B cell (primary cell): ENCODE measurements at regions not wholly inside any gene's neighbourhood (a gene's known extent, or its start where the extent isn't known, plus 50 kb on each side); places are given as distances from the start of the nearest gene placed in this dataset.

Experiments used
- ATAC-seq: fragments of 200-7000 bp; cut with Tn5 transposase; one replicate; pipeline ENCODE4 v1.10.0; 2021; ENCODE audit warnings: low read depth, mild to moderate bottlenecking, moderate number of reproducible peaks, moderate library complexity
- CTCF ChIA-PET: fragments of 350-600 bp; sonication (Branson Sonifier 250); formaldehyde crosslinking; loops from one replicate; lab custom pipeline; 2021; ENCODE audit warnings: antibody characterized with exemption, inconsistent platforms; lab: Charles Lee
- POLR2A ChIA-PET: fragments of 350-600 bp; sonication (Branson Sonifier 250); formaldehyde crosslinking; loops from one replicate; lab custom pipeline; 2021; ENCODE audit warnings: antibody characterized with exemption; lab: Charles Lee
- DNase-seq: peaks from one replicate; pipeline ENCODE4 v3.0.0; 2013
- H2AFZ ChIP-seq: 2 replicates; pipeline ENCODE4 v1.6.1; 2012; ENCODE audit warnings: mild to moderate bottlenecking, low read depth, low read length; ENCODE audit not compliant: insufficient read depth, poor library complexity, severe bottlenecking
- H3K27ac ChIP-seq, 2 donors: 1 replicate in 1 of 2; 2 replicates in 1 of 2; pipeline ENCODE4 v1.5.1; 2012 to 2013; ENCODE audit warnings: low read length in 2 of 2, mild to moderate bottlenecking in 2 of 2, moderate library complexity in 1 of 2
- H3K27me3 ChIP-seq, 4 experiments: fragments of 200-600 bp in 1 of 4; sonication (generic) in 1 of 4; replicated peaks in 1 of 4; 1 replicate in 2 of 4; 2 replicates in 2 of 4; pipeline versions ENCODE4 v1.6.1 to v1.7.0; 2013 to 2016; ENCODE audit warnings: low read length in 3 of 4, mild to moderate bottlenecking in 2 of 4, mixed read lengths in 1 of 4, moderate library complexity in 1 of 4; ENCODE audit not compliant: insufficient read depth in 4 of 4, control insufficient read depth in 3 of 4; ENCODE audit errors: control extremely low read depth in 1 of 4
- H3K36me3 ChIP-seq, 2 experiments: replicated peaks in 1 of 2; 1 replicate in 1 of 2; 2 replicates in 1 of 2; pipeline versions ENCODE4 v1.6.1 to v1.7.1; 2013; ENCODE audit warnings: low read length in 1 of 2; ENCODE audit not compliant: insufficient read depth in 2 of 2, control insufficient read depth in 1 of 2; ENCODE audit errors: control extremely low read depth in 1 of 2, extremely low read depth in 1 of 2
- H3K4me1 ChIP-seq, 2 donors: fragments of 200-600 bp in 1 of 2; sonication (generic) in 1 of 2; 1 replicate in 1 of 2; 2 replicates in 1 of 2; pipeline versions ENCODE4 v1.5.1 to v1.6.1; 2013 to 2017; ENCODE audit warnings: low read length in 2 of 2; ENCODE audit not compliant: control insufficient read depth in 2 of 2, insufficient read depth in 2 of 2
- H3K4me2 ChIP-seq: replicated peaks from 2 replicates; pipeline ENCODE3; 2012; ENCODE audit warnings: mild to moderate bottlenecking, low read depth, low read length; ENCODE audit not compliant: poor library complexity, severe bottlenecking
- H3K4me3 ChIP-seq, 5 experiments: fragments of 200-600 bp in 1 of 5; sonication (generic) in 1 of 5; 1 replicate in 3 of 5; 2 replicates in 2 of 5; pipeline versions ENCODE4 v1.5.1 to v1.7.0; 2011 to 2016; ENCODE audit warnings: low read length in 4 of 5, mild to moderate bottlenecking in 4 of 5, low read depth in 2 of 5, control low read depth in 1 of 5, moderate library complexity in 1 of 5; ENCODE audit not compliant: insufficient read depth in 1 of 5; ENCODE audit errors: control extremely low read depth in 1 of 5, extremely low read depth in 1 of 5
- H3K79me2 ChIP-seq: fragments of 200-600 bp; sonication (generic); one replicate; pipeline ENCODE4 v1.6.0; 2016; ENCODE audit warnings: low read length; ENCODE audit not compliant: control insufficient read depth, insufficient read depth
- H3K9ac ChIP-seq: fragments of 200-600 bp; sonication (generic); 2 replicates; pipeline ENCODE4 v1.6.1; 2017; ENCODE audit warnings: mild to moderate bottlenecking, low read length, moderate library complexity
- H3K9me3 ChIP-seq, 3 donors: one replicate each; pipeline versions ENCODE4 v1.6.1 to v1.7.1; 2013; ENCODE audit warnings: low read length in 2 of 3; ENCODE audit not compliant: control insufficient read depth in 2 of 3, insufficient read depth in 1 of 3; ENCODE audit errors: control extremely low read depth in 1 of 3
- H4K20me1 ChIP-seq: 2 replicates; pipeline ENCODE4 v1.6.0; 2012; ENCODE audit warnings: mild to moderate bottlenecking, low read length; ENCODE audit not compliant: insufficient read depth, control insufficient read depth, poor library complexity, severe bottlenecking
- H3K27ac Mint-ChIP-seq: one replicate; pipeline ENCODE4 v1.8.0; 2021; ENCODE audit warnings: mixed read lengths
- H3K27me3 Mint-ChIP-seq: one replicate; pipeline ENCODE4 v1.8.0; 2021; ENCODE audit warnings: mixed read lengths
- H3K4me1 Mint-ChIP-seq: one replicate; pipeline ENCODE4 v1.8.0; 2021; ENCODE audit warnings: mixed read lengths
- H3K4me3 Mint-ChIP-seq: one replicate; pipeline ENCODE4 v1.8.0; 2021; ENCODE audit warnings: mixed read lengths
- H3K9me3 Mint-ChIP-seq: one replicate; pipeline ENCODE4 v1.8.0; 2022; ENCODE audit warnings: mixed read lengths; ENCODE audit not compliant: insufficient read depth
- CTCF ChIP-seq: fragments of 200-600 bp; IDR thresholded peaks from one replicate; pipeline ENCODE4 v1.8.0; 2022; ENCODE audit warnings: antibody characterized with exemption, mild to moderate bottlenecking
- EZH2 ChIP-seq: IDR thresholded peaks from 2 replicates; pipeline ENCODE4 v1.6.1; 2012; ENCODE audit warnings: borderline replicate concordance, low read depth, mild to moderate bottlenecking, moderate library complexity, low read length; ENCODE audit not compliant: insufficient read depth, poor library complexity, severe bottlenecking
- WGBS: methylation state at CpG from one replicate; pipeline ENCODE4 v1.1.5; 2013; ENCODE audit warnings: missing lambda C conversion rate; ENCODE audit not compliant: insufficient coverage; 5-methylcytosine and 5-hydroxymethylcytosine counted together
- intact Hi-C: fragments of 100-400 bp; cut with micrococcal nuclease; formaldehyde crosslinking; loops from one replicate; pipeline ENCODE4 v1.10.0; 2022

- no peaks in the 10 kb centered on the region for H3K36me3 ChIP-seq
- DNase-seq (no peak), ATAC-seq (no peak)
- ChIA-PET POLR2A (no interaction called here), CTCF (no interaction called here)
- H2AFZ ChIP-seq, result no peak overlapping the region
- no peaks in the 10 kb centered on the region for H3K4me1 Mint-ChIP-seq
- no peaks in the 10 kb centered on the region for H3K9me3 ChIP-seq
- no peak for TF ChIP-seq CTCF
- no peak for TF ChIP-seq EZH2
- H3K9me3 Mint-ChIP-seq, result no peaks in the 10 kb centered on the region
- intact Hi-C loops, result no loop called here
- no peak overlapping the region for H3K9ac ChIP-seq
- H3K4me3 Mint-ChIP-seq, result no peak overlapping the region
- H3K4me2 ChIP-seq, result no peak overlapping the region
- H3K4me3 ChIP-seq, result no peak overlapping the region
- H3K4me1 ChIP-seq, result no peaks in the 10 kb centered on the region
- H3K27ac Mint-ChIP-seq, result no peak overlapping the region
- H3K27me3 Mint-ChIP-seq, result peaks cover 5% of the 10 kb centered on the region
- H4K20me1 ChIP-seq, result no peaks in the 10 kb centered on the region
- 100% methylated on average over 1 of the region's 1 CpG for WGBS
- H3K79me2 ChIP-seq, result no peaks in the 10 kb centered on the region
- H3K27ac ChIP-seq, result no peak overlapping the region
- H3K27me3 ChIP-seq, result no peaks in the 10 kb centered on the region
These were observed 201.9 kb downstream of the DIPK2A start for GRCh38 chr3:144173491-144173890.

GRCh38 chr3:144175644-144176425 lies 204.2 kb downstream of the DIPK2A start:
- Histone ChIP-seq H3K27ac (no peak overlapping the region), H3K27me3 (no peaks in the 10 kb centered on the region), H4K20me1 (no peaks in the 10 kb centered on the region), H3K79me2 (no peaks in the 10 kb centered on the region), H3K9ac (no peak overlapping the region), H2AFZ (no peak overlapping the region), H3K9me3 (no peaks in the 10 kb centered on the region), H3K4me2 (no peak overlapping the region), H3K36me3 (no peaks in the 10 kb centered on the region), H3K4me3 (no peak overlapping the region), H3K4me1 (no peaks in the 10 kb centered on the region)
- TF ChIP-seq EZH2, result no peak
- no peak for TF ChIP-seq CTCF
- no peaks in the 10 kb centered on the region for H3K4me1 Mint-ChIP-seq
- 95% methylated on average over 20 of the region's 21 CpGs for WGBS
- H3K27ac Mint-ChIP-seq, result no peak overlapping the region
- DNase-seq (no peak), ATAC-seq (no peak)
- no peak overlapping the region for H3K4me3 Mint-ChIP-seq
- POLR2A ChIA-PET, result no interaction called here
- intact Hi-C loops, result no loop called here
- CTCF ChIA-PET, result no interaction called here
- peaks cover 5% of the 10 kb centered on the region for H3K27me3 Mint-ChIP-seq
- H3K9me3 Mint-ChIP-seq, result no peaks in the 10 kb centered on the region
